ENCODE measurements at regions not wholly inside any gene's neighbourhood (a gene's known extent, or its start where the extent isn't known, plus 50 kb on each side); places are given as distances from the start of the nearest gene placed in this dataset.

DNA sequence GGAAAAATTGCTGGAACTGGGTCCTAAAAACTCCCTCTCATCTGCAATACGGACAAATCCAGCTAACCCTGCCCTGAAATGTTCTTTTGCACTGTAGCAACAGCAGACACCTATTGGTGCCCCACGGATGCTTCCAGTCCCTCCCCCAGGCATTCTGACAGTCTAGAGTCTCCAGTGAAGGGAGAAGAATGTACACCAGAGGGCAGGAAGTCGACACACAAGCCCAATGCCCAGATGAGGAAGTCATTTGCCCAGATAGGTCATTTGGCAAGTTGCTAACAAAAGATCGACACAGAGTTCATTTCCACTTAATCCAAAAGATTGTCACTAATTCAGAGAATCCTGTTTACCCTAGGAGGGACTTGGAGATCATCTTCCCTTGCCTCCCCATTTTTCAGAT lies 293.0 kb upstream of the PRDM1 start:
- TF ChIP-seq, protein P1, sequence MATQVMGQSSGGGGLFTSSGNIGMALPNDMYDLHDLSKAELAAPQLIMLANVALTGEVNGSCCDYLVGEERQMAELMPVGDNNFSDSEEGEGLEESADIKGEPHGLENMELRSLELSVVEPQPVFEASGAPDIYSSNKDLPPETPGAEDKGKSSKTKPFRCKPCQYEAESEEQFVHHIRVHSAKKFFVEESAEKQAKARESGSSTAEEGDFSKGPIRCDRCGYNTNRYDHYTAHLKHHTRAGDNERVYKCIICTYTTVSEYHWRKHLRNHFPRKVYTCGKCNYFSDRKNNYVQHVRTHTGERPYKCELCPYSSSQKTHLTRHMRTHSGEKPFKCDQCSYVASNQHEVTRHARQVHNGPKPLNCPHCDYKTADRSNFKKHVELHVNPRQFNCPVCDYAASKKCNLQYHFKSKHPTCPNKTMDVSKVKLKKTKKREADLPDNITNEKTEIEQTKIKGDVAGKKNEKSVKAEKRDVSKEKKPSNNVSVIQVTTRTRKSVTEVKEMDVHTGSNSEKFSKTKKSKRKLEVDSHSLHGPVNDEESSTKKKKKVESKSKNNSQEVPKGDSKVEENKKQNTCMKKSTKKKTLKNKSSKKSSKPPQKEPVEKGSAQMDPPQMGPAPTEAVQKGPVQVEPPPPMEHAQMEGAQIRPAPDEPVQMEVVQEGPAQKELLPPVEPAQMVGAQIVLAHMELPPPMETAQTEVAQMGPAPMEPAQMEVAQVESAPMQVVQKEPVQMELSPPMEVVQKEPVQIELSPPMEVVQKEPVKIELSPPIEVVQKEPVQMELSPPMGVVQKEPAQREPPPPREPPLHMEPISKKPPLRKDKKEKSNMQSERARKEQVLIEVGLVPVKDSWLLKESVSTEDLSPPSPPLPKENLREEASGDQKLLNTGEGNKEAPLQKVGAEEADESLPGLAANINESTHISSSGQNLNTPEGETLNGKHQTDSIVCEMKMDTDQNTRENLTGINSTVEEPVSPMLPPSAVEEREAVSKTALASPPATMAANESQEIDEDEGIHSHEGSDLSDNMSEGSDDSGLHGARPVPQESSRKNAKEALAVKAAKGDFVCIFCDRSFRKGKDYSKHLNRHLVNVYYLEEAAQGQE (IDR thresholded peaks at IDR 0.05; ENCODE audit: unreplicated experiment): no peak
- TF ChIP-seq CTCF (conservative IDR thresholded peaks at IDR 0.05; ENCODE audit: low read depth in 2 of 2) (peak in 1 of 2 experiments; percentile 28; a peak in 1 of 4 replicates), EZH2 (IDR thresholded peaks at IDR 0.05; ENCODE audit: low read depth, unreplicated experiment) (no peak), POLR2AphosphoS5 (IDR thresholded peaks at IDR 0.05; ENCODE audit: low read depth) (no peak), EZH2phosphoT487 (IDR thresholded peaks at IDR 0.05; ENCODE audit: unreplicated experiment) (no peak), ETS1 (IDR thresholded peaks at IDR 0.05) (no peak), STAT1 (IDR thresholded peaks at IDR 0.05; ENCODE audit: unreplicated experiment) (no peak), JUNB (IDR thresholded peaks at IDR 0.05; ENCODE audit: unreplicated experiment) (no peak), ZNF114 (CRISPR knock-in tag; IDR thresholded peaks at IDR 0.05) (no peak), CREB1 (CRISPR knock-in tag; IDR thresholded peaks at IDR 0.05; ENCODE audit: low read depth) (no peak)
